NCI-H510A (cell line): ENCODE measurements at regions not wholly inside any gene's neighbourhood (a gene's known extent, or its start where the extent isn't known, plus 50 kb on each side); places are given as distances from the start of the nearest gene placed in this dataset.

Experiments
- DNase-seq: peaks from one replicate; lab custom pipeline; 2025; lab: John Stamatoyannopoulos, UW

DNA sequence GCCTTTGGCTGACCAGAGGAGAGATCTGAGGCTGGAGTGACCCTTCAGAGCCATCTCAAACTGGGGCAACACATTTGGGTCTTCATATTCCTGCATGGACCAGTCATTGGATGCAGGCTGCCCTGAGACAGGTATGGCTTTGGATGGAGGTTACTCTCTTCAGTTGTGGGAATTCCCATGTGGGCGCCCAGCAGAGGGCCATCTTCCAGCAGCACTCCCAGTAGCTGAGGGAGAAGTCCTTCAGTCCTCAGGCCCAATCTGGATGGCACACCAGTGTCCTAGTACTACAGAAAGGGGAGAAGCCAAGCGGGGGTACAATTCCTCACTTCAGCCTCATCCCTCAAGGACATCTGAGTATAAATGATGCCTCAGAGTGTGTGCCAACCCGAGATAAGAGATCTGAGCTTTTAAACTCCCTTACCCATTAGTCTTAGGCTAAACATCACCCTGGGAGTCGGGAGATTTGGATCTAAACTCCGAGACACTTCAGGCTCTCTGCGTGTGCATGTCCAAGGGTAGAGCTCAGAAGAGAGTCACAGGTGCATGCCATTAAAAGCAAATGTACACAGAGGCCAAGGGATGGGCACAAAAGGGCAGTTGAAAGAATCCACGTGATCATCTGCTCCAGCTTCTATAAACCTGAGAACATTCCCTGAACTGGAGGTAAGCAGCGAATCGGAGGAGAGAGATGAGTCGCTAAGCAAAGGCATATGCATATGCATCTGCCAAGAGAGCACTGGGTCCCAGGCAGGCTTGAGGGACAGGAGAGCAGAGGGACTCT lies 204.6 kb downstream of the CD83 start:
- peak; percentile 37 for DNase-seq

DNA sequence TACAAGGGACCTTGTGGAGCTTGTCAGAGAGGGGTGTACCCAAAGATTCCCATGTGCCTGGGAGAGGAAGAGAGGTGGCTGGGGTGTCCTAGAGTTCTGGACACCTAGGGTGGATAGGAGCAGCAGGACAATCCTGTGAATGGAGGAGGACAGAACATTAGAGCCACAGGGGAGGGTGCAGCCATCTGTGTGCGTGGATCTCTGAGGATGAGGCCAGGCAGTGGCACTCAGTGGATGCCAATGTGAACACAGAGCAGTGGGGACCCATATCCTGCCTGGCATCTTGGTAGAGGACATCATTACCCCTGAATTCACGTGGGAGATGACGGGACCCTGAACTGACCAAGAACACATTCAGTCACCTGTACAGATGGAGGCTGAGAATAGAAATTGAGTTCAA lies 205.3 kb downstream of the CD83 start:
- DNase-seq, result no peak

DNA sequence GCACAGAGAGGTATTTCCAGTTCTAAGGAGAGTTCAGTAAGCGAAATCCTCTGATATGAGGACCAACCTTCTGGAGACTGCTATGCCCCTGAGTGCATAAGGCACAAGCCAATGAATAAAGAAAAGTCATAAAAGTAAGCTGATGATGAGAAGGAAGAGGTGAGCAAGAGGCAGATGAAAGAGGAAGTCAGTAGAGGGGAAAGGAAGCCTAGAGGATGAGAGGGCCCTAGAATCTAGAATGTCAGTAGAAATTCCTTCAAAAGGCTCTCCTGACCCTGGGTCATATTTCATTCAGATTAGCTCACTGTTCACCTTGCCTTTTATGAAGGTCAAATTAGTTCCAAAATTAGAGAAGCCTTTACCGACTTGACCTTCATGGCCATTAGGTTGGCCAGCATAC lies 209.2 kb downstream of the CD83 start:
- DNase-seq, result no peak

DNA sequence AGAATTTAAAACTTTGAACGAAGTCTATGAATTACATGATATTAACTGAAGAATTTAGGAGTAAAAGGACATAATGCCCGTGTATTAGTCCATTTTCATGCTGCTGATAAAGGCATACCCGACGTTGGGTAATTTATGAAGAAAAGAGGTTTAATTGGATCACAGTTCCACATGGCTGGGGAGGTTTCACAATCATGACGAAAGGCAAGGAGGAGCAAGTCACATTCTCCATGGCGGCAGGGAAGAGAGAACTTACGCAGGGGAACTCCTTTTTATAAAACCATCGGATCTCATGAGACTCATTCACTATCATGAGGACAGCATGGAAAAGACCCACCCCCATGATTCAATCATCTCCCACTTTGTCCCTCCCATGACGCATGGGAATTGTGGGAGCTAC lies 210.6 kb downstream of the CD83 start:
- DNase-seq, result no peak

DNA sequence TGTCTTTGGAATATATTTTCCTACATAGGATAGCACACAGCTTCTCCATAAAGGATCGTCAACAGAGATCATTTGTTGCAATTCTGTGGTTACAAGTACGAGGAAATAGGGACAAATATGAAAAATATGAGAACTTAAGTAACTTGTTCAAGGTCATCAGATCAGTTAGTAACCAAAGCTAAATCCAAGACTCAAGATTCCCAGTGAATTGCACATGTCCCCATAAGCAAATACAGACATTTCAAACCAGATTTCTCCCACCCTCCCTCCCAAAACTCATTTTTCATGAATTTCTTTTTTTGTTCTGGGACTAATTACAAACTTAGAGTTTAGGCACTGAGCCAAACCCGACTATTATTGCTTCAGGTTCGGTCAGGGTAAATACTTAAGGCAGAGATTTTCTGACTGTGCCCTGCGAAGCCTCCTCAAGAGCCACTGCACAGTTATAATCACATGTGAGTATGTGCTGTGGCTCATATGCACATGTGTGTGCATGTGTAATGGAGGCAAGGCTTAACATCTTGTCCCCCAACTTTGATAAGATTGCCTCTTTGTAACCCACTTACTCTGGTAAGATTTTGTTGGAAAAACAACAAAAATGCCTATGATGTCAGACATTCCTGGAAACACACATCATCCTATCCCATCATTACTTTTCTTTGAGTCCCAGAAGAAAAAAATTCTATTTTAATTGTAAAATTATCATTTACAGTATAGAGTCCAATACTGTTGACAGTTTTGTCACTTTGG lies 216.2 kb downstream of the CD83 start:
- DNase-seq, result no peak

DNA sequence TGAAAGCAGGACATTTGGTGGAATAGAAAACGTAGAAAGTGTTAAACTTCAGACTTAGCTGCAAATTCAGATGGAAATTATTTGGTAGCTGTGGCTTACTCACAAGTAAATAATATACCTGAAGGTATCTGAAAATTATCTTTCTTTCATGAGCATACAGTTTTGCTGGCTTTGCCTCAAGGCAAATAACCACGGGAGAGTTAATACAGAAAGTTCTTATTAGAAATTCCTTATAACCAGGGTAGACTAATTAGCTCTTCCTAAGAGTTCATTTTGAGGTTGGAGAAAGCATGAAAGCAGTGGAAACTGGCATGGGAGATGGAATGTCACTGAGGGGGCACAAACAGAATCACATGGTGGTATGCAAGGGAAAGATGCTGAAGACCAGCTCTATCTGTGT lies 217.5 kb downstream of the CD83 start:
- no peak for DNase-seq

DNA sequence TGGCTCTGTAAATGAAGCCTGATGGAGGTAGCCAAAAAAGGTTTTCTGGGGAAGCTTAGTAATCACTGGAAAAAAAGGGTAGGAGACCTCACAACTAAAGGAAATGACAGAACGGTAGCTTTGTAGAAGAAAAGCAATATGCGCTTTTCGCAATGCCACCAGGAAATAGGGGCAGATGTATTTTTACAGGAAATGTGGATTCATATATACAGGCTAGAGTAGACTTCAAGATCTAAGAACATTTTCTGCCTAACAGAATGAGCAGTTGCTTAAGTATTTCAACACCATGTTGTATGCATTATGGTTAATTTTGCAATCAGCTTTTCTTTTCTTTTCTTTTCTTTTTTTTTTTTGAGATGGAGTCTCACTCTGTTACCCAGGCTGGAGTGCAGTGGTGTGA lies 219.6 kb downstream of the CD83 start:
- DNase-seq, result no peak

DNA sequence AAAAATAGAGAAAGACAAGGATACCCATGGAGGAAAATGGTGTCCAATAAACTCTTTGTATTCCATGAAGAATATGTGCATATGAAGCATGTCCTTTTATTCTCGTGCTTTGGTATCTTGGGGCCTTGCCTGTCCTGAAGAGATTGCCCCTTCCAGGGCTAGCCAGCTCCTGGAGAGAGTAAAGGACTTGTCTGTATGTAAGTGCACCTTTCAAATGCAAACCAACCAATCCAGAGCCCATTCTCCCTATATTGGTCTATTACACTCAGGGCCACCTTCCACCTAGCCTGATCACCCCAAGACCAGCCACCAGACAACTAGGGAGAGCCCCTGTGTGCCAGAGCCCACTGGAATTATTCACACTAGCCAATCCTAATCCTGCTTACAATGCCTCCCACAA lies 221.6 kb downstream of the CD83 start:
- no peak for DNase-seq

DNA sequence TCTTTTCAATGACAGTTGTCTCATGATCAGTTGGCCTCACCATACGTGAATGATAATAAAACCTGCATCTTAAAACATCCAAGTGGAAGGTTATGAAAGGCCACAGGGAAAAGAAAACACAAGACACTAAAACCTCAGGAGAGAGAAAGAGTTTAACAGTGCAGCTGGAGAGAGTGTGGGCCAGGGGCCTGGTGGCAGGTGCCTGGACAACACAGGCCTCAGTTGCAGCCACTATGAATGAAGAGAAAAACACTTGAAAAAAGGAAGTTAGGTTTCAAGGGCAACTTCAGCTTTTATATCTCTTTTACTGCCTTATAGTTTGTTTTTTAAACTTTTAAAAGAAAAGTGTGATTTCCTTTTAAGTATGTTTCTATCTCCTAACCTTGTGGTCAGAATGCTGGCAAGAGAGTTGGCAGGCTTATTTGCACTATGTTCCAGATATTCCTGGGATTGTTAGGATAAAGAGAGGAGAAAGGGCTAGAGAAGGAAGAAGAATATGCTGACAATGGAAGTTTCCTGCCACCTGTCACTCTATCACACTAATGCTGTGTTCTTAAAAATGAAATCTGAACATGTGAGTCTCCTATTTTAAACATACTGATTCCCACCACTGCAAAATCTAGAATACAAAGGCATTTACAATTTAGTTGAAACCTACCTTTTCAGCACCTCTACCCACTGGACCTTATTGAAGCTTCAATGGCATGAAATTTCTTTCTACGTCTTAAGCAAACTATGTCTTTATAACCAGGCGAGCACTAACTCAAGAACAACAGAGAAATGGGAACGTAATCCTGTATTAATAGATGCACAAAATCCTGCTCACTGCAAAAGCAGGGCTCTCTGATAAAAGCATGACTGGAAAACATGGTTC lies 222.4 kb downstream of the CD83 start:
- no peak for DNase-seq

DNA sequence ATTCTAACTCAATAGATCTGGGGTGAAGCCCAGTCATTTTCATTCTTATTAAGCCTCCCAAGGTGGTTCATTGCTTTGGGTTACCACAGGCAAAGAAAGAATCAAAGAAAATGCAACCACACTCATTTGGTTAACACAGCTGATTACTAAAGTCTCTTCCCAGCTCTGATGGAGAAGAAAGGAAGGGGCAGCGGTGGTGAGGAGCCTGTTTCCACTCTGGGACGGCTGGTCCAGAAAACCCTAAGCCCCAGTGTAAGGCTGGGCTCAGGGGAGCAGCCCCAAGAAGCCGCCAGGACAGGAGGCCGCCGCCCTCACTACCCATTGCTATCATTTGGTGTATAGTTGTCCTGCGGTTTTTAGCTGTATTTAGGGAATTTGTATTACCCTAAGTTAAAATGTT lies 226.9 kb downstream of the CD83 start:
- DNase-seq, result no peak

DNA sequence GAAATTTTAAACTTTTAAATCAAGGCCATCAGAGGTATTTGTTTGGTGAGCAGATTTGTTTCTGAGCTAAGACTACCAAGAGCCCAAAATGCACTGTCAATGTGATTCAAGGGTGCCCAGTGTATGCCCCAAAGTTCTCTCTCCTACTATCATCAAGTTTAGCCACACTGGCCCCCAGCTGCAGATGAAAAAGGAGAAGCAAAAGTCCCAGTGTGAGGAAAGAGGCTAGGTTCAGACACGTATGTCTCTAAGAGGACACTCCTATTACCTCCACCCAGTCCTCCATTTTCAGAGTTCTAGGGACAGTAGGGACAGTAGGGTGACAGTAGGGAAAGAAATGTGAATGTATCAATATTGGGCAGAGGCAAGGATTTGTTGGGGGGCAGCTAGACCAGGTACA lies 230.8 kb downstream of the CD83 start:
- no peak for DNase-seq

DNA sequence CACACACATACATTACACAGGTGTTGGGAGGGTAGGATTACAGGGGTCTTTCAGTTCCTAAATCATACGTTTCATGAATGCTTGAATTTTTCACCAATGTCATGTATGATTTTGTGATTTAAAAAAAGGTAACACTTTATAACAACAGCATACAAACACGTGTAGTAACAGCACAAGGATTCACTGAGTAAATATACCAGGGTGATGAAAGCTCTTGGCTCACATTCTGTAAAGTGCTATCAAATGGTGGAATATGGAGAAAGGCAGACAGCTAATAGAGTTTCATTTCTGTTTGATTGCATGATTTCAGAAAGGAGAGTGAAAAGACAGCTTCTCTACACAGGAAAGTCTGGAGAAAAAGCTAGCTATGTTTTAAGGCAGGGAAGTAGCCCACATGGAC lies 231.9 kb downstream of the CD83 start:
- DNase-seq, result no peak

DNA sequence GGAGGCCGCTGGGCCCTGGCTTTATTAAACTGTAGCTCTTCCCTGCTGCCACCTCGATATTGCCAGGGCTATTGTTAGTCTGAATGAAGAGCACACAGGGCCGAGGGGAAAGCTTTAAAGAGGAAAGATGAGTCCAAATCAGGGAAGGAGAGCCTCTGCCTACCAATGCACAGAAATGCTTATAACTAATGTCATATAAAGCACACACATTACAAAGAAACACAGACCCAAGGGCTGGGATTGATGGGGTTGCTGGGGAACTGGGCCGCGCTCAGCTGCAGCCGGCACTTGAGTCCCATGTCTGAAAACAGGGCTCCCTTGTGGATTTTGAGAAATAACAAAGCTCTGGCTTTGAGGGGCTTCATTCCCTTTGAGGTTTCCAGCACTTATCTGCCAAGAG lies 232.6 kb downstream of the CD83 start:
- DNase-seq, result no peak

DNA sequence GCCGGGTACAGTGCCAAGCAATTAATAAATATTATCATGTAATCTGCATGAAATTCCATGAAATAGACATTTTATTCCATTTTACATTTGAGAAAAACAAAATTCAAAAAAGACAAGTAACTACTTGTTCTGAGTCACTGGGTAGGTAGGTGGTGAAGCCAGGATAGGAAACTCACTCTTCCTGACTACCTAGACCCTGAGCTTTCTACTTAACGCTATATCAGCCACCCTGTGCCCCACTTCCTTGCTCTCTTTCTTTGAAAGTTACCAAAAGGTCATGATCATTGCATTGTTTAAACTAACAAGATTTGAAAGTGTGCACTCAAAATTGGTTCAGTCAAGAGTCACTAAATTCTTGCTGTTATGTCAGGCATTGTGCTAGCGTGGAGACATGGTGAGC lies 235.7 kb downstream of the CD83 start:
- no peak for DNase-seq

DNA sequence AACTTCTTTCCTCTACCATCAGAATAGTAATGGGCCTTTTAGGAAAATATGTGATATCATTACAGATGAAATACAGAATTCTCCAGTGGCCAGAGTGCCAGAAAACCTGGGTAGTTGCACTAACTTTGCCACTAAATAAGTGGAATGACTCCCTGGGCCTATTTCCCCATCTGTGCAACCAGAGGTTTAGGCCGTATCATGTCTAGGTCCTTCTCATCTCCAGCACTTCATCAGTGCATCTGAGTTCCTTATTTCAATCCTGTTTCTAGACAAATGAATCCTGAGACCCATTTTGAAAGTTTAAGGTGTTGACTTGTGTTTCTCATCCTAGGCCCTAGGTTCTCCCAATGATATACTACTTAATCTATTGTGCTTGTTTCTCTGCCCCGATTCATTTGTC lies 236.2 kb downstream of the CD83 start:
- DNase-seq, result no peak

DNA sequence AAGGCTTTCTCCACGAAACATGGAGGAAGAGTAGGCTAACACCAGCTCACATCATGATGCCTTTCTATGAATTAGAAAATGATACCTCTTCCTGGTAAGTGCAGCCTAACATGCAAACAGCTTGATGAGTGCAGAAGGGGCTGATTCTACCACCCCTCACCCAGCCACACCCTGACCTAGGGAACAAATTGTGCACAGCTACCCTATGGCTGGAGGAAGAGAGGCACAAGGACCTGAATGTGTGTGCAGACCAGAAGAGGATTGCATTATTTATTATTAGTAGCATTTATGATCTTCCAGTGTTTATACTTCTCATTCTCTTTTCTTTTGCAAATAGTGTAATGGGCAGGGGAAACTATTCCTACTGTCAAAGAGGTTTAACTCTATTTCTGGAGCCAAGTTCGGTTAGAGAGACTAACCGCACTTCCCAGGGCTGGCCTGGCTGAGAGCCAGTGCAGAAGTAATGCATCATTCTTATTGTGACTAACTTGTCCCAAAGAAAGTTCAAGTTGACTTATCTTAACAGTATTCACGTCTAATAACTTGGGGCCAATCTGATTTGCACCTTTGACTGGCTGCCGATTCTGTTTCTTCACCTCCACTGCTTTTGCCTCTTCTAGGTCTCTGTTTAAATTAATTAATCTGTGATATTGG lies 237.5 kb downstream of the CD83 start:
- no peak for DNase-seq

DNA sequence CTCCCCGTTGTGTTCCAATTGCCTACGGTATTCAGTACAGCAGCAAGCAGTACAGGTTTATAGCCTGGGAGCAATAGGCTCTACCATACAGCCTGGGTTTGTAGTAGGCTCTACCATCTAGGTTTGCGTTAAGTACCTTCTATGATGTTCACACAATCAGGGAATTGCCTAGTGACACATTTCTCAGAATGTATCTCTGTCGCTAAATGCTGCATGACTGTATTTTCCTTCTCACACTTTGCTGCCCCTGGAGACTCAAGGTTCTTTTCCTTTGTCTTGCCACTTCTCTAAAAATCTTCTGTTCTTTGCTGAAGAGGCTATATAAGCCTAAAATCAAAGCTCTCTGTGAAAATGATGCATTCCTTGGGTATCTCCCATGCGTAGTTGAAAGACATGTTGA lies 241.9 kb downstream of the CD83 start:
- no peak for DNase-seq

DNA sequence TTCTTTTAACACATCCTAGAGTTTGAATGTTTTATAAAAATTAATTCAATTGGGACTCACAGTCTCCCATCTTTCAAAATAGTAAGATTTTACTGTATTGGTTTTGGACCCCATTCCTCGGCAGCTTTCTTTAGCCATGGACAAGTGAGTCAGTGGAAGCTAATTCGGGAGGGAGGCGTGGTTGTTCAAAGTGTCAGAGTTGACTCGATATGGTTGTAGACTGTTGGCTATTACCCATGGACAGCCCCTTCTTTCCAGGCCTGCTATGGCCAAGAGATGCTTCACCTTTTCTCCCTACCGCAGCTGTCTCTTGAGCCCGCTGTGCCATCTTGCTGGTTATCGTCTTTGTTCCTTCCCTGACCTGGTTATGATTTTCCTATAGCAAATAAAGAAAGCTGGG lies 243.0 kb downstream of the CD83 start:
- DNase-seq, result no peak

DNA sequence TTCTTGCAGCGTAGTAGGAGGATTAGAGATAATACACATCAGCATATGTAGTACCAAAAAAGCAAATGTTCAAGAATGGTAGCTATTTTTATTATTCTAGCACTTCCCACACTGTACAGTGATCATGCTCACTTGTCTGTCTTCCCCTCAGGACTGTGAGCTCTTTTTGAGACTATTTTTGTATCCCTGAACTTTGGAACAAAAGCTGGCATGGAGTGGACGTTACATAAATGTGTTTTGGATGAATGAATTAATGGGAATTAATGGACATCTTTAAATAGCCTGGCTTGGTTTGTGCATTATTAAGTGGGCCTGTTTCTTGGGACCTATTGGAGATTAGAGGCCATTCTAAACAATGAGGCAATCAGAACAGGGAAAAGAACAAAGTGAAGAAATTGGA lies 243.7 kb downstream of the CD83 start:
- DNase-seq, result no peak

DNA sequence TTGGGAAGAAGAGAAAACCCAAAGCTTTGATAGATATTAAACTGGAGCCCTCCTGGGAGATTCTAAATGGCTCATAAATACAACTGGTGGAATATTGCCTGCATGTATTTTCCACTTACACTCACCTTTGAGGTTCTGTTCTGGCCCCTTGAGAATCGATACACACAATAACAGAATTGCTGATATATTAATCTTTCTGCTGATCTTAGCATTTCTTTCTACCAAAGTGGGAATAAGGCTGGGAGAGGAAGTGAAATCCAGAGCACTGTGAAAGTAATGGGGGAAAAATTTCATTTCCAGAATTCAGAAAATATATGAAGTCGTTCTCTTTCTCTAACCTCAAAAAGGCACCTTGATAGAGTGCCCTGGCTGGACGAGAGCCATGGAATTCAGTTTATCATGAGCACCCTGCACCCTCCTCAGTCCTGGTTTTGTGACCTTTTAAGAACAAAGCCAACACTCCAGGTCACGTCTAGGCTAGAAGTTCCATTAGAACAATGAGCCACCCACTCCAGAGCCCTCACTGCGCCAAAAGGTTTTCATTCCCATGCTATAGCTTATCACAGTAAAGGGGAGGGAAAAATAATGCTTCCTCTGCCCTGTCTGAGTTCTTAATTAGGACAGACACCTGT lies 244.5 kb downstream of the CD83 start:
- DNase-seq, result no peak

DNA sequence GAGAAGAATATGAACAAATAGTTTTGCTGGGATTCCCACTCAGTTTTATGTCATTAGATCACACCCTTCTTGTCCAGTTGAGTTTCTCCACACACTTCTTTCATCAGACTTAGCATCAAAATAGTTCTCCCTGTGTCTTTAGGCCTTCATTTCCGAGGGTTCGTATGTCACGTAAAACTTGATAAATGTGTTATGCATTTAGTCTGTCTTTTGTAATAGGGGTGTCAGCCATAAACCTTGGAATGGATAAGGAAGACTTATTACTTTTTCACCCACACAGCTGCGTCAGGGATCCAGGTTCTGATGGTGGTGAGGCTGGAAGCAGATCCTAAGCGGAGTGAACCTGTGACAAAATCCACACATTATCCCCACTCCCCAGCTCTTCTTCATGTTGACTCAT lies 246.8 kb downstream of the CD83 start:
- no peak for DNase-seq

DNA sequence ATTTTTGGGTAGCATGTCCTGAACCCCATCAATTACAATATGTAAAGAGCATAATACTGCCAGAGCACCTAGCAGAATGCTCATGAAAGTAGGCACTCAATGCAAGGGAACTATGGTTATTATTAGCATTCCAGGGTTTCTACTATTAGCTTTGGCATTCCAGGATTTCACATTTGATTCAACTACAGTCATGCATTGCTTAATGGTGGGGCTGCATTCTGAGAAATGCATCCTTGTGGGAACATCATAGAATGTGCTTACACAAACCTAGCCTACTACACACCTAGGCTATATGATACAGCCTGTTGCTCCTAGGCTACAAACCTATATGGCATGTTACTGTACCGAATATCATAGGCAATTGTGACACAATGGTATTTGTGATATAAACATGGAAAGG lies 247.8 kb downstream of the CD83 start:
- DNase-seq, result no peak
